ENCODE measurements at regions not wholly inside any gene's neighbourhood (a gene's known extent, or its start where the extent isn't known, plus 50 kb on each side); places are given as distances from the start of the nearest gene placed in this dataset.

DNA sequence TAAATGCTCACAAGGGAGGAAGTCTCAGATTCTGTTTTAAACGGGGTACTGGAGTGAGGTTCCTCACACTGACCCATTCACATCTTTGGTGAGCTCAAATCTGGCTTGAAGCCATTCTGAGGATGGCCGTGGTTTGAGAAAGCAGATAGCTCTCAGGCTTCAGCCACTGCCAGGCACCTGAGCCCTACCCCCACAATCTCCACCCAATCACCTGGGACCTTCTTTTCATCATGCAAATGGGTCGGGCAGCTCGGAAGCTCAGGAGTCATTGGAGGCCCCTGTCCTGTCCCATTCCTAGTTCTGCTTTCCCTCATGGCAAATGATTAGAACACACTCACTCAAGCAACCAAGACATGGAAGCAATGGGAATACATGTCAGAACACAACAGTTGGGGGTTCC lies 141.4 kb upstream of the ETS2 start:
- TF ChIP-seq EZH2 (IDR thresholded peaks at IDR 0.05) (no peak), EZH2phosphoT487 (IDR thresholded peaks at IDR 0.05) (no peak)
- TF ChIP-seq, protein P1, sequence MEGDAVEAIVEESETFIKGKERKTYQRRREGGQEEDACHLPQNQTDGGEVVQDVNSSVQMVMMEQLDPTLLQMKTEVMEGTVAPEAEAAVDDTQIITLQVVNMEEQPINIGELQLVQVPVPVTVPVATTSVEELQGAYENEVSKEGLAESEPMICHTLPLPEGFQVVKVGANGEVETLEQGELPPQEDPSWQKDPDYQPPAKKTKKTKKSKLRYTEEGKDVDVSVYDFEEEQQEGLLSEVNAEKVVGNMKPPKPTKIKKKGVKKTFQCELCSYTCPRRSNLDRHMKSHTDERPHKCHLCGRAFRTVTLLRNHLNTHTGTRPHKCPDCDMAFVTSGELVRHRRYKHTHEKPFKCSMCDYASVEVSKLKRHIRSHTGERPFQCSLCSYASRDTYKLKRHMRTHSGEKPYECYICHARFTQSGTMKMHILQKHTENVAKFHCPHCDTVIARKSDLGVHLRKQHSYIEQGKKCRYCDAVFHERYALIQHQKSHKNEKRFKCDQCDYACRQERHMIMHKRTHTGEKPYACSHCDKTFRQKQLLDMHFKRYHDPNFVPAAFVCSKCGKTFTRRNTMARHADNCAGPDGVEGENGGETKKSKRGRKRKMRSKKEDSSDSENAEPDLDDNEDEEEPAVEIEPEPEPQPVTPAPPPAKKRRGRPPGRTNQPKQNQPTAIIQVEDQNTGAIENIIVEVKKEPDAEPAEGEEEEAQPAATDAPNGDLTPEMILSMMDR (IDR thresholded peaks at IDR 0.05): no peak
- no peak overlapping the region for H3K9ac ChIP-seq
- no peaks in the 10 kb centered on the region for H4K20me1 ChIP-seq (ENCODE audit: low read depth)
- no peaks in the 10 kb centered on the region for H3K36me3 ChIP-seq
- H3K4me2 ChIP-seq: no peak overlapping the region
- H3K4me1 Mint-ChIP-seq: peaks cover 10% of the 10 kb centered on the region
- DNase-seq (ENCODE audit: low spot score): no peak
- H3K36me3 Mint-ChIP-seq: no peaks in the 10 kb centered on the region
- H3K27me3 Mint-ChIP-seq (ENCODE audit: insufficient read depth, low read depth): peaks cover 35% of the 10 kb centered on the region
- no peaks in the 10 kb centered on the region for H3K9me3 ChIP-seq (ENCODE audit: low read depth)
- H3K79me2 ChIP-seq (ENCODE audit: low read depth): no peaks in the 10 kb centered on the region
- H3K4me3 Mint-ChIP-seq: no peak overlapping the region
- H3K27ac ChIP-seq: no peak overlapping the region
- H3K9me3 Mint-ChIP-seq: no peaks in the 10 kb centered on the region
- H3K4me1 ChIP-seq: peaks cover 3% of the 10 kb centered on the region
- no peak overlapping the region for H2AFZ ChIP-seq (replicated peaks)
- H3F3A ChIP-seq (ENCODE audit: low read depth): peaks cover 17% of the 10 kb centered on the region
- no peak overlapping the region for H3K27ac Mint-ChIP-seq
- peaks cover 50% of the 10 kb centered on the region for H3K27me3 ChIP-seq
- no peak overlapping the region for H3K4me3 ChIP-seq

DNA sequence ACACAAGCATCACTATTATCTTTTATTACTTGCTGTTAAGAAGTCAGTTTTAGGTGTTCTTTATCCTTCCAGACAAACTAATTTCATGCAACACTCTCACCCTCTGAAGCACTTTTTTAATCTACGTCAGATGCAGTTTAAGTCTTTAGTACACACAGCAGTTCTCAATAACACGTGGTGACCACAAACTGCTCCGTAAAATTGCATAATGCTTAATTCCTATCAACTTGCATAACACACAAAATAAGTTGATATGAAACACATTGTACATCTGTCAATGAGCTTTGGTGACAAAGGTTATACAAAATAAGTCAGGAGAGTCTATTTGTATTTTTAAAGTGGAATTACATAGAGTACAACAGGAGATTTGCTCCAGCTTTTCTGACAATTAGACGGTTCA lies 140.9 kb upstream of the ETS2 start:
- no peak overlapping the region for H3K4me3 Mint-ChIP-seq
- peaks cover 17% of the 10 kb centered on the region for H3F3A ChIP-seq (ENCODE audit: low read depth)
- no peaks in the 10 kb centered on the region for H3K9me3 ChIP-seq (ENCODE audit: low read depth)
- no peak overlapping the region for H3K9ac ChIP-seq
- no peak overlapping the region for H3K27ac Mint-ChIP-seq
- H2AFZ ChIP-seq (replicated peaks): no peak overlapping the region
- H3K27me3 ChIP-seq: peaks cover 45% of the 10 kb centered on the region
- H3K4me1 Mint-ChIP-seq: peaks cover 8% of the 10 kb centered on the region
- H3K27ac ChIP-seq: no peak overlapping the region
- no peak overlapping the region for H3K4me2 ChIP-seq
- H3K36me3 ChIP-seq: no peaks in the 10 kb centered on the region
- no peaks in the 10 kb centered on the region for H3K36me3 Mint-ChIP-seq
- H4K20me1 ChIP-seq (ENCODE audit: low read depth): no peaks in the 10 kb centered on the region
- peaks cover 30% of the 10 kb centered on the region for H3K27me3 Mint-ChIP-seq (ENCODE audit: insufficient read depth, low read depth)
- no peaks in the 10 kb centered on the region for H3K79me2 ChIP-seq (ENCODE audit: low read depth)
- DNase-seq (ENCODE audit: low spot score): no peak
- TF ChIP-seq, protein P1 (IDR thresholded peaks at IDR 0.05): no peak
- TF ChIP-seq EZH2 (IDR thresholded peaks at IDR 0.05): no peak
- no peak for TF ChIP-seq EZH2phosphoT487 (IDR thresholded peaks at IDR 0.05)
- H3K4me1 ChIP-seq: peaks cover 3% of the 10 kb centered on the region
- no peak overlapping the region for H3K4me3 ChIP-seq
- H3K9me3 Mint-ChIP-seq: no peaks in the 10 kb centered on the region

DNA sequence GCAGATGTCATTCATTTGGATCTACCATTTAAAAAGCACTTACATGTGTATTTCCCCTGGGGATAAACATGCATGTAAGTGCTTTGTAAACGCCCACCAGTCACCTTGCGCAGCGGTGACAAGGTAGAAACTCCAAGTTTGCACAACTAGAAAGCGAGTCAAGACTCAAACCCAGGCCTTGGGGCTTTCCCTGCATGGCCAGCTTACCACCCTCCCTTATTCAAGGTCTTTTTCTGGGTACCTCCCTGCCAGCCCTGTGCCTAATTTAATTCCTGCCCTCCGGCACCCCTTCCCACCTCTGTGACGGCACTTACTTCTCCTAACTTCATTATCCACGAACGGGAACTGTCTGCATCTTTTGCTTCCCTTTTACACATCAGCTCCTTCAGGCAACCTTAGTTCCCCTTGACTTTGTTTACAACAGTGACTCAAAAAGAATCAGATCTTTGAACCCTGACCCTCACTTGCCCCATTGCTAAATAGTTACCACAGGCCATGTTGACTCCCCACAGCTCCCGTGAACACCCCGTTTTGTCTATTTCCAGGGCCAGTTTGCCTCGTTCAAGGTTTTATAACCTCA lies 138.3 kb upstream of the ETS2 start:
- Histone ChIP-seq H2AFZ (replicated peaks) (no peak overlapping the region), H3K27me3 (peaks cover 19% of the 10 kb centered on the region), H3K79me2 (ENCODE audit: low read depth) (no peaks in the 10 kb centered on the region), H3K4me2 (no peak overlapping the region), H3K4me1 (no peaks in the 10 kb centered on the region), H3K9ac (no peak overlapping the region), H3K9me3 (ENCODE audit: low read depth) (no peaks in the 10 kb centered on the region), H3K27ac (no peak overlapping the region), H4K20me1 (ENCODE audit: low read depth) (no peaks in the 10 kb centered on the region), H3K4me3 (no peak overlapping the region), H3F3A (ENCODE audit: low read depth) (no peaks in the 10 kb centered on the region), H3K36me3 (no peaks in the 10 kb centered on the region)
- DNase-seq (ENCODE audit: low spot score): no peak
- H3K27ac Mint-ChIP-seq: no peak overlapping the region
- no peaks in the 10 kb centered on the region for H3K36me3 Mint-ChIP-seq
- no peaks in the 10 kb centered on the region for H3K9me3 Mint-ChIP-seq
- peaks cover 2% of the 10 kb centered on the region for H3K4me1 Mint-ChIP-seq
- no peak overlapping the region for H3K4me3 Mint-ChIP-seq
- TF ChIP-seq EZH2 (IDR thresholded peaks at IDR 0.05) (no peak), EZH2phosphoT487 (IDR thresholded peaks at IDR 0.05) (no peak)
- peaks cover 11% of the 10 kb centered on the region for H3K27me3 Mint-ChIP-seq (ENCODE audit: insufficient read depth, low read depth)

DNA sequence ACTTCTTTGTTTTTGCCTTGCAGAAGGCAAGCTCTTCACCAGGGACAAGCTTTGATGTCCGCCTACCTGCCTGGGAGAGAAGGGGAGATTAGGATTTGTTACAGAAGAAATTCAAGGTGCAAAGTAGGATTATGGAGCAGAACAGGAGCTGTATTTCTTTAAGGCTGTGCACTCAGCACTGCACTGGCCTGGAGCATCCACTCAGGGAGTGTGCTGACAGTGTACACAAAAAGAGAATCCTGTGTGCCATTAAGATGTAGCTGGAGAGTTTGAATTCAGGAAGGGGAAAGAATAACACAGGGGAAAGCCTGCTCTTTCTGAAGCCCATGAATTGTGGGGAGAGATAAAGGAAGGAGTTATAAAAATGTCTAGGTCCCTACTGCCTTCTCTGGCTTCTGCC lies 137.7 kb upstream of the ETS2 start:
- H2AFZ ChIP-seq (replicated peaks): no peak overlapping the region
- H3F3A ChIP-seq (ENCODE audit: low read depth): no peaks in the 10 kb centered on the region
- TF ChIP-seq EZH2 (IDR thresholded peaks at IDR 0.05): no peak
- no peak for TF ChIP-seq EZH2phosphoT487 (IDR thresholded peaks at IDR 0.05)
- TF ChIP-seq, protein P1 (IDR thresholded peaks at IDR 0.05): no peak
- Mint-ChIP-seq H3K9me3 (no peaks in the 10 kb centered on the region), H3K27me3 (ENCODE audit: insufficient read depth, low read depth) (peaks cover 11% of the 10 kb centered on the region), H3K4me1 (peaks cover 2% of the 10 kb centered on the region), H3K27ac (no peak overlapping the region), H3K36me3 (no peaks in the 10 kb centered on the region), H3K4me3 (no peak overlapping the region)
- no peak overlapping the region for H3K4me2 ChIP-seq
- no peak overlapping the region for H3K27ac ChIP-seq
- no peaks in the 10 kb centered on the region for H3K79me2 ChIP-seq (ENCODE audit: low read depth)
- H3K9ac ChIP-seq: no peak overlapping the region
- H3K27me3 ChIP-seq: peaks cover 13% of the 10 kb centered on the region
- no peak overlapping the region for H3K4me3 ChIP-seq
- H4K20me1 ChIP-seq (ENCODE audit: low read depth): no peaks in the 10 kb centered on the region
- H3K36me3 ChIP-seq: no peaks in the 10 kb centered on the region
- no peaks in the 10 kb centered on the region for H3K4me1 ChIP-seq
- DNase-seq (ENCODE audit: low spot score): no peak
- H3K9me3 ChIP-seq (ENCODE audit: low read depth): no peaks in the 10 kb centered on the region
